ENCODE measurements at regions not wholly inside any gene's neighbourhood (a gene's known extent, or its start where the extent isn't known, plus 50 kb on each side); places are given as distances from the start of the nearest gene placed in this dataset.

DNA sequence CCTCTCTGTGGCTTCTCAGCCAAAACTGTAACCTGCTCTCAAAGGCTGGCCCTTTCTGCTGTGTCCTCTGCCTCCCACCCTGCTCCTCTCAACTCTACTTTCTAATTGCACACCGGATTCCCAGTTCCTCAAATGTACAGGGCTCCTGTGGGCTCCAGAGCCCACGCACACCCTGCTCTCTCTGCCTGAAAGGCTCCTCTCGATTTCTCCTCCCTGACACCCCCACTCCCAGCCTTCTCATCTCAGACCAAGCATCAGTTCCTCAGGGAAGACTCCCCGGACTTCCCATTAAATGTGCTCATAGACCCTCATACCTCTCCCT is 111.7 kb upstream of the STEAP1B start:
- TF ChIP-seq, protein P1, sequence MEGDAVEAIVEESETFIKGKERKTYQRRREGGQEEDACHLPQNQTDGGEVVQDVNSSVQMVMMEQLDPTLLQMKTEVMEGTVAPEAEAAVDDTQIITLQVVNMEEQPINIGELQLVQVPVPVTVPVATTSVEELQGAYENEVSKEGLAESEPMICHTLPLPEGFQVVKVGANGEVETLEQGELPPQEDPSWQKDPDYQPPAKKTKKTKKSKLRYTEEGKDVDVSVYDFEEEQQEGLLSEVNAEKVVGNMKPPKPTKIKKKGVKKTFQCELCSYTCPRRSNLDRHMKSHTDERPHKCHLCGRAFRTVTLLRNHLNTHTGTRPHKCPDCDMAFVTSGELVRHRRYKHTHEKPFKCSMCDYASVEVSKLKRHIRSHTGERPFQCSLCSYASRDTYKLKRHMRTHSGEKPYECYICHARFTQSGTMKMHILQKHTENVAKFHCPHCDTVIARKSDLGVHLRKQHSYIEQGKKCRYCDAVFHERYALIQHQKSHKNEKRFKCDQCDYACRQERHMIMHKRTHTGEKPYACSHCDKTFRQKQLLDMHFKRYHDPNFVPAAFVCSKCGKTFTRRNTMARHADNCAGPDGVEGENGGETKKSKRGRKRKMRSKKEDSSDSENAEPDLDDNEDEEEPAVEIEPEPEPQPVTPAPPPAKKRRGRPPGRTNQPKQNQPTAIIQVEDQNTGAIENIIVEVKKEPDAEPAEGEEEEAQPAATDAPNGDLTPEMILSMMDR (conservative IDR thresholded peaks at IDR 0.05 in 1 of 2, IDR thresholded peaks at IDR 0.05 in 1 of 2; ENCODE audit: low read depth in 1 of 2, low read length in 2 of 2): no peak
- TF ChIP-seq EZH2 (IDR thresholded peaks at IDR 0.05; ENCODE audit: low read length, missing control alignments): no peak
